ENCODE measurements at regions not wholly inside any gene's neighbourhood (a gene's known extent, or its start where the extent isn't known, plus 50 kb on each side); places are given as distances from the start of the nearest gene placed in this dataset.
"Not testable (repeated sequence)": the region's sequence is repeated elsewhere in the genome, so short reads cannot be mapped to it uniquely, and the experiment has no call there.

- DNase-seq (ENCODE audit: low spot score) = not testable (repeated sequence)
These were observed 59.5 kb upstream of the FAM90A26 start for GRCh38 chr4:9110700-9111099.

- not testable (repeated sequence) for DNase-seq (ENCODE audit: low spot score)
These were observed 67.1 kb upstream of the FAM90A26 start for GRCh38 chr4:9103148-9103524.

GRCh38 chr4:9102471-9103147 lies 67.6 kb upstream of the FAM90A26 start:
- DNase-seq (ENCODE audit: low spot score) = not testable (repeated sequence)

GRCh38 chr4:9096330-9096729 lies 73.9 kb upstream of the FAM90A26 start:
- not testable (repeated sequence) for DNase-seq (ENCODE audit: low spot score)

GRCh38 chr4:9078796-9079195 lies 91.4 kb upstream of the FAM90A26 start:
- not testable (repeated sequence) for DNase-seq (ENCODE audit: low spot score)

- DNase-seq (ENCODE audit: low spot score) = not testable (repeated sequence)
These were observed 93.2 kb upstream of the FAM90A26 start for GRCh38 chr4:9076974-9077373.

GRCh38 chr4:9076486-9076885 lies 93.7 kb upstream of the FAM90A26 start:
- DNase-seq (ENCODE audit: low spot score) = not testable (repeated sequence)

- DNase-seq (ENCODE audit: low spot score) = not testable (repeated sequence)
These were observed 96.8 kb upstream of the FAM90A26 start for GRCh38 chr4:9073371-9073770.

GRCh38 chr4:9072521-9073220 lies 97.5 kb upstream of the FAM90A26 start:
- not testable (repeated sequence) for DNase-seq (ENCODE audit: low spot score)

GRCh38 chr4:9067923-9068322 lies 102.3 kb upstream of the FAM90A26 start:
- not testable (repeated sequence) for DNase-seq (ENCODE audit: low spot score)

GRCh38 chr4:9063612-9064011 lies 106.6 kb upstream of the FAM90A26 start:
- not testable (repeated sequence) for DNase-seq (ENCODE audit: low spot score)

- DNase-seq (ENCODE audit: low spot score) = not testable (repeated sequence)
These were observed 145.3 kb upstream of the FAM90A26 start for GRCh38 chr4:9024866-9025265.

GRCh38 chr4:9009792-9010191 lies 138.2 kb upstream of the HMX1 start:
- DNase-seq (ENCODE audit: low spot score) = not testable (repeated sequence)

GRCh38 chr4:9008407-9008806 lies 136.8 kb upstream of the HMX1 start:
- not testable (repeated sequence) for DNase-seq (ENCODE audit: low spot score)

- not testable (repeated sequence) for DNase-seq (ENCODE audit: low spot score)
These were observed 129.5 kb upstream of the HMX1 start for GRCh38 chr4:9001153-9001552.

- peak; percentile 90 for DNase-seq (ENCODE audit: low spot score)
These were observed 128.9 kb upstream of the HMX1 start for GRCh38 chr4:9000505-9001001.

GRCh38 chr4:8992981-8993380 lies 121.3 kb upstream of the HMX1 start:
- DNase-seq (ENCODE audit: low spot score) = not testable (repeated sequence)

- not testable (repeated sequence) for DNase-seq (ENCODE audit: low spot score)
These were observed 119.8 kb upstream of the HMX1 start for GRCh38 chr4:8991449-8991848.

- not testable (repeated sequence) for DNase-seq (ENCODE audit: low spot score)
These were observed 118.7 kb upstream of the HMX1 start for GRCh38 chr4:8990341-8990740.

GRCh38 chr4:8985786-8986185 lies 114.1 kb upstream of the HMX1 start:
- DNase-seq (ENCODE audit: low spot score) = not testable (repeated sequence)

GRCh38 chr4:8984641-8985040 lies 113.0 kb upstream of the HMX1 start:
- not testable (repeated sequence) for DNase-seq (ENCODE audit: low spot score)

GRCh38 chr4:8983921-8984320 lies 112.3 kb upstream of the HMX1 start:
- DNase-seq (ENCODE audit: low spot score) = not testable (repeated sequence)

GRCh38 chr4:8976466-8977128 lies 105.0 kb upstream of the HMX1 start:
- not testable (repeated sequence) for DNase-seq (ENCODE audit: low spot score)
